ENCODE measurements at regions not wholly inside any gene's neighbourhood (a gene's known extent, or its start where the extent isn't known, plus 50 kb on each side); places are given as distances from the start of the nearest gene placed in this dataset.

GRCh38 chr2:67628892-67629291 lies 231.8 kb downstream of the ETAA1 start:
- ATAC-seq: no peak
- Mint-ChIP-seq H3K4me1 (no peaks in the 10 kb centered on the region), H3K36me3 (no peaks in the 10 kb centered on the region), H3K27ac (no peak overlapping the region), H3K4me3 (no peak overlapping the region), H3K27me3 (ENCODE audit: low read depth) (no peaks in the 10 kb centered on the region; the same call in 1 of the 2 replicates), H3K9me3 (peaks cover 4% of the 10 kb centered on the region; the same call in 1 of the 2 replicates)
- no peak for DNase-seq (ENCODE audit: low spot score)
- ChIA-PET CTCF (no interaction called here), POLR2A (no interaction called here)
- TF ChIP-seq NR2C2 (CRISPR knock-in tag; IDR thresholded peaks at IDR 0.05) (no peak), ZNF396 (CRISPR knock-in tag; IDR thresholded peaks at IDR 0.05; ENCODE audit: borderline replicate concordance) (no peak), KAT7 (CRISPR knock-in tag; IDR thresholded peaks at IDR 0.05; ENCODE audit: borderline replicate concordance) (no peak)

- CTCF ChIA-PET: interaction anchor here (1.0 kb wide), 1 partner anchor 19 kb away, joined by 3 read pairs; no protein-coding TSS in a partner anchor
- H3K4me1 Mint-ChIP-seq: no peaks in the 10 kb centered on the region
- peaks cover 3% of the 10 kb centered on the region for H3K9me3 Mint-ChIP-seq
- no peak for DNase-seq (ENCODE audit: low spot score)
- POLR2A ChIA-PET: no interaction called here
- no peak for TF ChIP-seq NFATC4 (CRISPR knock-in tag; IDR thresholded peaks at IDR 0.05)
- no peak for TF ChIP-seq ESRRA (CRISPR knock-in tag; IDR thresholded peaks at IDR 0.05; ENCODE audit: borderline replicate concordance)
- TF ChIP-seq ATF6 (CRISPR knock-in tag; IDR thresholded peaks at IDR 0.05): no peak
- TF ChIP-seq NFE2L1 (CRISPR knock-in tag; IDR thresholded peaks at IDR 0.05): no peak
- TF ChIP-seq ZNF232 (CRISPR knock-in tag; IDR thresholded peaks at IDR 0.05): no peak
- no peak for TF ChIP-seq SMAD4 (CRISPR knock-in tag; IDR thresholded peaks at IDR 0.05)
- no peaks in the 10 kb centered on the region for H3K27me3 Mint-ChIP-seq (ENCODE audit: low read depth)
- no peak overlapping the region for H3K27ac Mint-ChIP-seq
- H3K36me3 Mint-ChIP-seq: no peaks in the 10 kb centered on the region
- peak; percentile 39; the same call in 1 of the 2 replicates for ATAC-seq
- no peak overlapping the region for H3K4me3 Mint-ChIP-seq
Observed at GRCh38 chr2:67631483-67631882, 234.3 kb downstream of the ETAA1 start.

GRCh38 chr2:67633212-67633856 lies 236.2 kb downstream of the ETAA1 start:
- H3K27ac Mint-ChIP-seq: no peak overlapping the region
- H3K9me3 Mint-ChIP-seq: peaks cover 4% of the 10 kb centered on the region
- no peaks in the 10 kb centered on the region for H3K36me3 Mint-ChIP-seq
- ChIA-PET POLR2A (no interaction called here), CTCF (no interaction called here)
- DNase-seq (ENCODE audit: low spot score): no peak
- no peaks in the 10 kb centered on the region for H3K27me3 Mint-ChIP-seq (ENCODE audit: low read depth)
- TF ChIP-seq NFATC4 (CRISPR knock-in tag; IDR thresholded peaks at IDR 0.05) (no peak), USF1 (CRISPR knock-in tag; IDR thresholded peaks at IDR 0.05) (no peak), CDX4 (CRISPR knock-in tag; IDR thresholded peaks at IDR 0.05; ENCODE audit: borderline replicate concordance) (no peak)
- no peaks in the 10 kb centered on the region for H3K4me1 Mint-ChIP-seq
- H3K4me3 Mint-ChIP-seq: no peak overlapping the region
- ATAC-seq: no peak

- H3K27ac Mint-ChIP-seq: no peak overlapping the region
- CTCF ChIA-PET: interaction anchor here (1.2 kb wide), 1 partner anchor 13 kb away, joined by 4 read pairs; no protein-coding TSS in a partner anchor
- POLR2A ChIA-PET: no interaction called here
- no peaks in the 10 kb centered on the region for H3K36me3 Mint-ChIP-seq
- DNase-seq (ENCODE audit: low spot score): no peak
- no peaks in the 10 kb centered on the region for H3K4me1 Mint-ChIP-seq
- peaks cover 4% of the 10 kb centered on the region for H3K9me3 Mint-ChIP-seq
- no peak overlapping the region for H3K4me3 Mint-ChIP-seq
- ATAC-seq: no peak
- no peaks in the 10 kb centered on the region for H3K27me3 Mint-ChIP-seq (ENCODE audit: low read depth)
- TF ChIP-seq ATF6 (CRISPR knock-in tag; IDR thresholded peaks at IDR 0.05) (no peak), ZNF281 (CRISPR knock-in tag; IDR thresholded peaks at IDR 0.05) (no peak)
Observed at GRCh38 chr2:67638146-67638545, 241.0 kb downstream of the ETAA1 start.
